ENCODE measurements at regions not wholly inside any gene's neighbourhood (a gene's known extent, or its start where the extent isn't known, plus 50 kb on each side); places are given as distances from the start of the nearest gene placed in this dataset.

DNA sequence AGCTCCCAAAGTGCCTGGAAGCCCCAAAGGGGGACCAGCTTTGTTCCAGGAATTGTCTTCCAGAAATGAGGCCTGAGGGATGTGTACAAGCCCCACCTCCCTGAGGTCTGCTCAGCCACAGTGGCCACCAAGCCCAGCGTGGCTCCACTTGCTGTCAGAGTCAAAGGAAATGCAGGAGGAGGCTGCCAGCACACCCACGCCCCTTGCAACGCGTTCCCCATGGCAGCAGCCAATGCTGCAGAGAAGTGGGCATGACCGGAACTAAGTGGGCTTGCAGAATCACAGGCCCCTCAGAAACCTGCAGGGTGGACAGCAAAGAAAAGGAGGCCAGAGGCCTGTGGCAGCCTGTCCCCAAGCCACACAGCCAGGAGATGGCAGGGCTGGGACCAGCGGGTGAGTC is 320.8 kb downstream of the FOXL1 start:
- TF ChIP-seq POLR2AphosphoS5 (IDR thresholded peaks at IDR 0.05; ENCODE audit: low read depth, low read length) (no peak), FOXP2 (optimal IDR thresholded peaks at IDR 0.05; ENCODE audit: borderline replicate concordance, extremely low read depth, extremely low read length, insufficient read depth) (no peak), SIN3A (IDR thresholded peaks at IDR 0.05; ENCODE audit: borderline replicate concordance, insufficient read depth, low read length) (no peak), TAF1 (IDR thresholded peaks at IDR 0.05; ENCODE audit: borderline replicate concordance, insufficient read depth, low read length) (no peak), REST (IDR thresholded peaks at IDR 0.05; ENCODE audit: insufficient read depth in 1 of 2, low read depth in 2 of 2, low read length in 2 of 2) (no peak)

- TF ChIP-seq TAF1 (IDR thresholded peaks at IDR 0.05; ENCODE audit: borderline replicate concordance, insufficient read depth, low read length) (no peak), REST (IDR thresholded peaks at IDR 0.05; ENCODE audit: insufficient read depth in 1 of 2, low read depth in 2 of 2, low read length in 2 of 2) (no peak), FOXP2 (optimal IDR thresholded peaks at IDR 0.05; ENCODE audit: borderline replicate concordance, extremely low read depth, extremely low read length, insufficient read depth) (no peak), SIN3A (IDR thresholded peaks at IDR 0.05; ENCODE audit: borderline replicate concordance, insufficient read depth, low read length) (no peak), POLR2AphosphoS5 (IDR thresholded peaks at IDR 0.05; ENCODE audit: low read depth, low read length) (no peak)
Measured at GRCh38 chr16:86899757-86900156, 321.4 kb downstream of the FOXL1 start.

GRCh38 chr16:86901483-86901882 is 323.1 kb downstream of the FOXL1 start:
- no peak for TF ChIP-seq TAF1 (IDR thresholded peaks at IDR 0.05; ENCODE audit: borderline replicate concordance, insufficient read depth, low read length)
- no peak for TF ChIP-seq FOXP2 (optimal IDR thresholded peaks at IDR 0.05; ENCODE audit: borderline replicate concordance, extremely low read depth, extremely low read length, insufficient read depth)

DNA sequence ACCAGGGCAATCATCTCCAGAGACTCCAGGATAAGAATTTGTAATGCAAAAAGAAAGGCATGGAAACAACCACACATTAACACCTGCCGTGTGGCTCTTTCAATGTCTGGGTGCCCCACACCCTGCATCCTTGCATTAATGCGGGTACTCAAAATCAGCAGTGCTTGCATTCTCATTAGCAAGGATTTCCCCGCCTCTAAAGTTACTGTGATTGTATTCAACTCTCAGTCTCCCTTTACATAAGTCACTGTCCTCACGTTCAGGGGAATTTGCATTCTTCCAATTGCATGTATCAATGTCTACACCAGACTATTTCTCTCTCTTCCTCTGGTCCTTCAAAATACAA is 324.3 kb downstream of the FOXL1 start:
- no peak for TF ChIP-seq REST (IDR thresholded peaks at IDR 0.05; ENCODE audit: insufficient read depth in 1 of 2, low read depth in 2 of 2, low read length in 2 of 2)
- TF ChIP-seq POLR2AphosphoS5 (IDR thresholded peaks at IDR 0.05; ENCODE audit: low read depth, low read length), result no peak
- no peak for TF ChIP-seq FOXP2 (optimal IDR thresholded peaks at IDR 0.05; ENCODE audit: borderline replicate concordance, extremely low read depth, extremely low read length, insufficient read depth)
- TF ChIP-seq TAF1 (IDR thresholded peaks at IDR 0.05; ENCODE audit: borderline replicate concordance, insufficient read depth, low read length), result no peak
- TF ChIP-seq SIN3A (IDR thresholded peaks at IDR 0.05; ENCODE audit: borderline replicate concordance, insufficient read depth, low read length), result no peak

DNA sequence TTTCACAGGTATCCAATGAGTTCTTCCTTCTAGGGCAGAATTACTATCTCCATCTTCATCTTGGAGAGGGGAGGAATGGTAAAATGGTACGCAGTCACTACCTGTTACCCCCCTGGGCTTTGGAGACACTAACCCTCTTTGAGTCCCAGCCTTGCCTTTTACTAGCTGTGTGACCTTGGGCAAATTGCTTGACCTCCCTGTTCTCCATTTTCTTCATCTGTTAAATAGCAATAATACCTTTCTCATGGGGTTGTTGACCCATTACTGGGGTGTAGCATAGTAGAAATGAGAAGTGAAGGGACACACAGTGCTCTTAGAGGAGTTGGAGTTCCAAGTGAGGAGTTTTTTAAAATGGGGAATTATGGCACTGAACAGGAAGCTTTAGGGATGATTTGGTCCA is 324.7 kb downstream of the FOXL1 start:
- TF ChIP-seq REST (IDR thresholded peaks at IDR 0.05; ENCODE audit: insufficient read depth in 1 of 2, low read depth in 2 of 2, low read length in 2 of 2) (no peak), POLR2AphosphoS5 (IDR thresholded peaks at IDR 0.05; ENCODE audit: low read depth, low read length) (no peak), FOXP2 (optimal IDR thresholded peaks at IDR 0.05; ENCODE audit: borderline replicate concordance, extremely low read depth, extremely low read length, insufficient read depth) (no peak), SIN3A (IDR thresholded peaks at IDR 0.05; ENCODE audit: borderline replicate concordance, insufficient read depth, low read length) (no peak), TAF1 (IDR thresholded peaks at IDR 0.05; ENCODE audit: borderline replicate concordance, insufficient read depth, low read length) (no peak)
